ENCODE measurements at regions not wholly inside any gene's neighbourhood (a gene's known extent, or its start where the extent isn't known, plus 50 kb on each side); places are given as distances from the start of the nearest gene placed in this dataset.

DNA sequence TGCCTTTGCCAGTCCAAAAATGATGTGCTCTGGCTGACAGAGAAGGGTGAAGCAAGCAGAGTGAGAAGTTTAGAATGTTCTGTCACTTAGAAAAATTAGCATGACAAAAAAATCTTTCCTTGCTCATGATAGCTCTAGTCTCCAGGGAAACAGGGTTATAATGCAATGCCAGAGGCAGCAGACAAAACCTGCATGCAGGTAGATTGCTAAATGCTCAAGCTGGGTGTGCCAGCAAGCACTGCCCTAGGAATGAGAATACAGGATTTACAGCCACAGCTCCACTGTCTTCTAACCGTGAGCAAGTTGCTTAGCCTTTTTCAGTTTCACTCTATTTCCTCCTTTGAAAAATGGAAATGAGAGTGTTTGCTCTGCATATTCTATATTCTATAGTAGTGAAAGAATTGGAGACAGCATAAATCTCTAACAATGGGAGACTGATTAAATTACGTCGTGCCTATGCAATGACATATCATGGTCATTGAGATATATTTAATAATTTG, 516.6 kb upstream of the C16orf82 start:
- TF ChIP-seq SUZ12 (IDR thresholded peaks at IDR 0.05; ENCODE audit: extremely low read depth, insufficient read depth, insufficient read length) (no peak), YY1 (IDR thresholded peaks at IDR 0.05; ENCODE audit: insufficient read depth, insufficient read length) (no peak)

Data from NT2/D1 (cell line).